Sigmoid colon (tissue), 4 donors: ENCODE measurements at regions not wholly inside any gene's neighbourhood (a gene's known extent, or its start where the extent isn't known, plus 50 kb on each side); places are given as distances from the start of the nearest gene placed in this dataset.

ENCODE experiments used
- CTCF ChIP-seq, 4 experiments: fragments of 450-650 bp in 3 of 4; fragments of 200-600 bp in 1 of 4; IDR thresholded peaks; one replicate each; pipeline ENCODE4 v1.5.1; 2016 to 2019; ENCODE audit warnings: antibody characterized with exemption in 4 of 4, mild to moderate bottlenecking in 3 of 4, moderate library complexity in 2 of 4
- POLR2A ChIP-seq, 2 donors: fragments of 450-650 bp; IDR thresholded peaks; one replicate each; pipeline ENCODE4 v1.6.1; 2016; ENCODE audit warnings: antibody characterized with exemption in 2 of 2, mild to moderate bottlenecking in 2 of 2, moderate library complexity in 2 of 2
- POLR2AphosphoS5 ChIP-seq, 4 donors: sonication (generic); formaldehyde crosslinking; IDR thresholded peaks; one replicate each; pipeline ENCODE4 v1.6.1; 2017; ENCODE audit warnings: antibody characterized with exemption in 4 of 4

GRCh38 chr1:178587096-178587495 lies 74.2 kb downstream of the TEX35 start:
- TF ChIP-seq CTCF (IDR thresholded peaks at IDR 0.05) (no peak), POLR2AphosphoS5 (IDR thresholded peaks at IDR 0.05) (no peak), POLR2A (IDR thresholded peaks at IDR 0.05) (no peak)
